ENCODE measurements at regions not wholly inside any gene's neighbourhood (a gene's known extent, or its start where the extent isn't known, plus 50 kb on each side); places are given as distances from the start of the nearest gene placed in this dataset.

GRCh38 chr5:52300703-52301372 is 486.9 kb upstream of the ITGA1 start:
- TF ChIP-seq CTCF (IDR thresholded peaks at IDR 0.05) (no peak), POLR2A (IDR thresholded peaks at IDR 0.05) (no peak)
